ENCODE measurements at regions not wholly inside any gene's neighbourhood (a gene's known extent, or its start where the extent isn't known, plus 50 kb on each side); places are given as distances from the start of the nearest gene placed in this dataset.

GRCh38 chr10:24034571-24034970 lies 174.4 kb upstream of the KIAA1217 start:
- no peaks in the 10 kb centered on the region for H3K9me3 ChIP-seq
- DNase-seq (ENCODE audit: low spot score in 2 of 2): no peak
- TF ChIP-seq CTCF (IDR thresholded peaks at IDR 0.05): no peak
- TF ChIP-seq POLR2A (IDR thresholded peaks at IDR 0.05): no peak
- TF ChIP-seq POLR2AphosphoS5 (IDR thresholded peaks at IDR 0.05): no peak
- H3K4me1 ChIP-seq: no peaks in the 10 kb centered on the region
- intact Hi-C loops (cut with DNase I; ENCODE audit: low total_unique reads): no loop called here
- H3K27me3 ChIP-seq: no peaks in the 10 kb centered on the region
- H3K27ac ChIP-seq: no peak overlapping the region
- no peak overlapping the region for H3K4me3 ChIP-seq
- H3K36me3 ChIP-seq: no peaks in the 10 kb centered on the region

- no peak overlapping the region for H3K27ac ChIP-seq
- H3K9me3 ChIP-seq: no peaks in the 10 kb centered on the region
- H3K4me3 ChIP-seq: no peak overlapping the region
- no peak for TF ChIP-seq POLR2A (IDR thresholded peaks at IDR 0.05)
- no peak for TF ChIP-seq CTCF (IDR thresholded peaks at IDR 0.05)
- no peak for TF ChIP-seq POLR2AphosphoS5 (IDR thresholded peaks at IDR 0.05)
- DNase-seq (ENCODE audit: low spot score in 2 of 2): no peak
- intact Hi-C loops (cut with DNase I; ENCODE audit: low total_unique reads): no loop called here
- H3K36me3 ChIP-seq: no peaks in the 10 kb centered on the region
- H3K27me3 ChIP-seq: no peaks in the 10 kb centered on the region
- H3K4me1 ChIP-seq: no peaks in the 10 kb centered on the region
Measured at GRCh38 chr10:24035761-24036160, 173.2 kb upstream of the KIAA1217 start.

- Histone ChIP-seq H3K4me3 (no peak overlapping the region), H3K4me1 (no peaks in the 10 kb centered on the region), H3K27ac (no peak overlapping the region), H3K36me3 (no peaks in the 10 kb centered on the region), H3K9me3 (no peaks in the 10 kb centered on the region), H3K27me3 (no peaks in the 10 kb centered on the region)
- intact Hi-C loops (cut with DNase I; ENCODE audit: low total_unique reads): no loop called here
- no peak for TF ChIP-seq POLR2A (IDR thresholded peaks at IDR 0.05)
- TF ChIP-seq CTCF (IDR thresholded peaks at IDR 0.05): no peak
- TF ChIP-seq POLR2AphosphoS5 (IDR thresholded peaks at IDR 0.05): no peak
- no peak for DNase-seq (ENCODE audit: low spot score in 2 of 2)
Measured at GRCh38 chr10:24039315-24039714, 169.6 kb upstream of the KIAA1217 start.

- Histone ChIP-seq H3K36me3 (no peaks in the 10 kb centered on the region), H3K27ac (no peak overlapping the region), H3K9me3 (no peaks in the 10 kb centered on the region), H3K4me1 (no peaks in the 10 kb centered on the region), H3K4me3 (no peak overlapping the region), H3K27me3 (no peaks in the 10 kb centered on the region)
- intact Hi-C loops (cut with DNase I; ENCODE audit: low total_unique reads): no loop called here
- DNase-seq (ENCODE audit: low spot score in 2 of 2): no peak
- TF ChIP-seq POLR2A (IDR thresholded peaks at IDR 0.05) (no peak), POLR2AphosphoS5 (IDR thresholded peaks at IDR 0.05) (no peak), CTCF (IDR thresholded peaks at IDR 0.05) (no peak)
Measured at GRCh38 chr10:24039897-24040296, 169.0 kb upstream of the KIAA1217 start.

GRCh38 chr10:24041034-24041433 lies 167.9 kb upstream of the KIAA1217 start:
- intact Hi-C loops (cut with DNase I; ENCODE audit: low total_unique reads): no loop called here
- no peak for DNase-seq (ENCODE audit: low spot score in 2 of 2)
- Histone ChIP-seq H3K27ac (no peak overlapping the region), H3K36me3 (no peaks in the 10 kb centered on the region), H3K9me3 (no peaks in the 10 kb centered on the region), H3K4me1 (no peaks in the 10 kb centered on the region), H3K27me3 (no peaks in the 10 kb centered on the region), H3K4me3 (no peak overlapping the region)
- TF ChIP-seq POLR2AphosphoS5 (IDR thresholded peaks at IDR 0.05) (no peak), CTCF (IDR thresholded peaks at IDR 0.05) (no peak), POLR2A (IDR thresholded peaks at IDR 0.05) (no peak)
